ENCODE measurements at regions not wholly inside any gene's neighbourhood (a gene's known extent, or its start where the extent isn't known, plus 50 kb on each side); places are given as distances from the start of the nearest gene placed in this dataset.
"Not testable (repeated sequence)": the region's sequence is repeated elsewhere in the genome, so short reads cannot be mapped to it uniquely, and the experiment has no call there.

DNA sequence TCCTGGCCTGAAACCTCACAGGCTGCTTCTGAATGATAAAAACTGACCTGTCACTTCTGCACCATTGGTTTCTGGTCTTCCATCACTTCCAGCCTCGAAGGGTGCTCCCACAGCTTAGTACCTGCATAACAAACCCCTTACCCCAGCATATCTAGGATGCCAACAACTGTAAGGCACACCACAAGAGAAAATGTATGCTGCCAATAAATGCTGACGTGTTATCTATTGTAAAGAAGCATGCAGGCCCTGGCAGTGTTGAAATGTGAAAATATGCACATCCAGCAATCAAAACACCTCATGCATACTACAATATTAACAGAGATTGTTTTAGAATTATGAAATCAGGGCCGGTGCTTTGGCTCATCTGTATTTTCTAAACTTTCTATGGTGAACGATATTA, 242.0 kb upstream of the NSMCE3 start:
- no peak for DNase-seq (ENCODE audit: low read depth)

GRCh38 chr15:29505535-29505934, 235.9 kb upstream of the NSMCE3 start:
- DNase-seq (ENCODE audit: low read depth) = not testable (repeated sequence)

DNA sequence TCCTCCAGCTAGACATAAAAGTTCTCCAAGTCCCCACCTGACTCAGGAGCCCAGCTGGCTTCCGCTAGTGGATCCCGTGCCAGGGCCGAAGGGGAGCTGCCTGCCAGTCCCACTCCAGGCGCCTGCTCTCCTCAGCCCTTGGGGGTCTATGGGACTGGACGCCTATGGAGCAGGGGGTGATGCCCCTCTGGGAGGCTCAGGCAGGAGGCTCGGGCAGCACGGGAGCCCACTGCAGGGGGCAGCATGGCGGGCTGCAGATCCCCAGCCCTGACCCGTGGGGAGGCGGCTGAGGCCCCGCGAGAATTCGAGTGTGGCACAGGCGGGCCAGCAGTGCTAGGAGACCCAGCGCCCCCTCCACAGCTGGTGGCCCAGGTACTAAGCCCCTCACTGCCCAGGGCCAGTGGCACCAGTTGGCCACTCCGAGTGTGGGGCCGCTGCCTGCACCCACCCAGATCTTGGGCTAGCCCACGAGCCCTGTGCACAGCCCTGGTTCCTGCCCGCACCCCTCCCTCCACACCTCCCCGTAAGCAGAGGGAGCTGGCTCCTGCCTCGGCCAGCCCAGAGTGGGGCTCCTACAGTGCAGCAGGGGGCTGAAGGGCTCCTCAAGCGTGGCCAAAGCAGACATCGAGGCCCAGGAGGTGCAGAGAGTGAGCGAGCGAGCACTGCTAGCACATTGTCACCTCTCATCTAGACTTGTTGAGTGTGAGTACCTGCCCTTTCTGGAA, 221.3 kb upstream of the NSMCE3 start:
- no peak for DNase-seq (ENCODE audit: low read depth)

- DNase-seq (ENCODE audit: low read depth) = no peak
These were observed 211.3 kb upstream of the NSMCE3 start for GRCh38 chr15:29480949-29481348.

DNA sequence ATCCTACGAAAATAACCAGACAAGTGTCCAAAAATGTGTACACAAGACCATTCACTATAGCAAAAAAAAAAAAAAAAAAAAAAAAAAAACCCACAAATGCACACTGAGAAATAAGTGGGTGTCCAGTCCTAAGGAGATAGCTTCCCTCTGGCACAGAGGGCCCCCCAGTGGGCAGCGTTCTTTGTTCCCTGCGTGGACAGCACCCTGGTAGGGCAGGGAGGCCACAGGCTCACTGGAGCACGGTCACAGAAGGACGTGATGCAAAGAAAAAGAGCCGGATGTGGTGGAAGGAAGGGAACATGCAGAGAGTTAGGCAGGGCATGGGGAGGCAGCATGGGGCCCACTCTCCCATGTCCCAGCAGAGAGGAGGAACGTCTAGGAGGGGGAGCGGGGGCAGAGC, 210.7 kb upstream of the NSMCE3 start:
- no peak for DNase-seq (ENCODE audit: low read depth)

DNA sequence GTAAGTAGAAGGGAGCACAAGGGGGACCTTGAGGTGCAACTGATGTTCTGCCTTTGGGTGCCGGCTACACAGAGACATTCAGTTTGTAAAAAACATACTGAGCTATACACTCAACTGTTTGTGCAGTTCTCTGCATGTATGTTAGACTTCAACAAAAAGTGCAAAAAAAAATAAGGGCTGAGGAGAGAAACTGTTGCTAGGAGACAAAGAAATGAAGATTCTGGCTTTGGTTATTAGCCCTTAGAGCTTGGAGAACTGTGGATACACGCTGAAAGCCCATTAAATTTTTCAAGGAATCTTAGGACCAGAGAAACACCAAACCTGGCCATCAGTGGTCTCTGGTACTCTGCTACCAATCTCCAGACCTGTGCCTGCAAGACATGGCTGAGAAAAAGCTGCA, 207.6 kb upstream of the NSMCE3 start:
- no peak for DNase-seq (ENCODE audit: low read depth)

DNA sequence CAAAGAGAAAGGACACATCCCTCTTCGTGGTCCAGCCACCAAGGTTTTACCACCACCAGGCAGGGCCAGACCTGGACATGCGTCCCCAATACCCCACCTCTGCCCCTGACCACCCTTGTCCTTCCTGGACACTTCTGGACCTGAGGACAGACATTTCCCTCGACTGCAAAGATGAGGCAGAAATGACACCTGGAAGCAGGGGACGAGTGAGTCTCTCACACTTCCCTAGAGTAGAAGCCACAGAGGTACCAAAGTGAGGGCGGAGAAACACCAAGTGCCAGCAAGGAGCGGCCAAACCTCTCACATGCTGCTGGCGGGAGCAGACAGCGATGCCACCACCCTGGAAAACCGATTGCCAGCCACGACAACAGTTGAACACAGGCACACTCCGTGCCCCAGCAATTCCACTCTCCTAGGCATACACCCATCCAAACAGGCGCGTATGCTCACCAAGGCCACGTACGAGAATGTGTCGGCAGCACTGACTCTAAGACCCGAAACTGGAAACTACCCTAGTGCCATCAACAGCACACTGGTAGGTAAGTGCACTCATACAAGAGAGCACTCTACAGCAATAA, 207.0 kb upstream of the NSMCE3 start:
- DNase-seq (ENCODE audit: low read depth) = no peak

DNA sequence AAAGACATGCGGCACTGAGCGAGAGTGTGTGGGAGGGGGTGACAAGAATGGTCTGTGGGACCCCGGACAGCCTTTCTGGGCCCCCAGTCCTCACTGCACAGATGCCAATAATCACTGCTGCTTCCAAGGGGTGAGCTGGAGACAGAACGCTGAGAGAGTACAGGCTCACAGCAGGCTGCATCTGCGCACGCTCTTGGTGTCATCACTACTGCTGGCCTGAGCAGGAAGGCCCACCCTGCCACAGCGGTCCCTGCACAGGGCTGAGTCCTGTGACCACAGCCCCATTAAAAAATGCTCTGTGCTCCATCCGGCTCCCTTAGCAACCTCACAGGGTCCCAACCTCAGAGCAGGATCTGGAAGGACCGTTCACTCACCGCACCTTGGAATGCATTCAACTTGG, 205.5 kb upstream of the NSMCE3 start:
- no peak for DNase-seq (ENCODE audit: low read depth)

GRCh38 chr15:29473621-29474105, 204.0 kb upstream of the NSMCE3 start:
- no peak for DNase-seq (ENCODE audit: low read depth)

GRCh38 chr15:29472901-29473445, 203.4 kb upstream of the NSMCE3 start:
- DNase-seq (ENCODE audit: low read depth) = no peak

GRCh38 chr15:29471757-29472156, 202.1 kb upstream of the NSMCE3 start:
- DNase-seq (ENCODE audit: low read depth) = no peak

DNA sequence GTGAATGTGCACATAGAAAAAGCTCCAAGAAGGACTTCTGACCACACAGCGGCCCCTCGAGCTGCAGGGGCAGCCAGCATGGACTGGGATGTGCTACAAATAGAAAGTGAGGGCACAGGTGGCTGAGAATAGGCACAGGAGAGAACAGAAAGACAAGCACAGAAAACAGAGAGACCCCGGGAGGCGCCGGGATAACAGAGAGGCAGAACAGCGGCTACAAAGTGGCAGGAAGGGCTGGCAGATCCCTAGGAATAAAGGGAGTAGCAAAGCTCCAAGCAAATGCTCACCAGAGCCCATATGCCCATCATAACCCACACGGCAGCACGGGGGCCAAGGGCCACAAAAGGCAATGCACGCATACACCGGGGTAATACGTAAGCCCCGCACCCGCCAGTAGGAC, 201.7 kb upstream of the NSMCE3 start:
- no peak for DNase-seq (ENCODE audit: low read depth)

- no peak for DNase-seq (ENCODE audit: low read depth)
These were observed 201.2 kb upstream of the NSMCE3 start for GRCh38 chr15:29470794-29471193.

GRCh38 chr15:29470311-29470710, 200.7 kb upstream of the NSMCE3 start:
- no peak for DNase-seq (ENCODE audit: low read depth)

- no peak for DNase-seq (ENCODE audit: low read depth)
These were observed 199.3 kb upstream of the NSMCE3 start for GRCh38 chr15:29468899-29469298.

GRCh38 chr15:29467091-29467490, 197.5 kb upstream of the NSMCE3 start:
- no peak for DNase-seq (ENCODE audit: low read depth)

- DNase-seq (ENCODE audit: low read depth) = no peak
These were observed 196.7 kb upstream of the NSMCE3 start for GRCh38 chr15:29466292-29466691.

DNA sequence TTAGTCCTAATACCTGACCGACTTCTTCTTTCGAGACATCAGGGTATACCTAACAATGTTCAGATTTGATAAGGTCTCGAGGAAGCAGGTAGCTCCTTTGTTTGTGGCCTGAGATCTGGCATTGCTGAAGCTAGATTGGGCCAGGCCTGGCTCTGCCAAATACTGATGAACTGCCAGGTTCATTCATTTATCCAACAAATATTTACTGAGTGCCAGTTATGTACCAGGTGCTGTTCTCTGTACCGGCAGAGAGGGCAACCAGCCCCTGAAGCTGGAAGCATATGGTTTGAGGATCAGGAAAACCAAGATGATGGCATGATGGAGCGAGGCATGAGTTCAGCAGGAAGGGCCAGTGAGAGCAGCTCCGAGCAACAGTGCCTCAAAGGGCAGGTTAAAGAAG, 196.2 kb upstream of the NSMCE3 start:
- DNase-seq (ENCODE audit: low read depth) = no peak

DNA sequence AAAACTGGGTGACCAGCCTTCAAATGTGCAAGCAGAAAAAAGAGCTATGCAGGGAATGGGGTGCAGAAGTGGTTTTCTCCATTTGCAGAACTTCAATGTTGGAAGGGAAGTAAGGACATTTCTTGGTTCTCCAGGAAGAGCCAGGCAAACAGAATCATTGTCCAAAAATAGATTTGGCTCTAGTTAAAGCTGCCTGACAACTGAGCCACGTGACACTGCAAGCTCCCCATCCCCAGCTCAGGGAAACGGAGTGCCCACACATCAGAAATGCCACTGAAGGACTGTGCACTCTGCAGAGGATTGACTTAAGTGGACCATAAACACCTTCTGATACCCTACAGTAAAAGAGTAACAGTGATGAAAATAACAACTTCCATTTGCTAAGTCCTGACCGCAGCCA, 195.6 kb upstream of the NSMCE3 start:
- DNase-seq (ENCODE audit: low read depth) = no peak

GRCh38 chr15:29461877-29462276, 192.3 kb upstream of the NSMCE3 start:
- no peak for DNase-seq (ENCODE audit: low read depth)

DNA sequence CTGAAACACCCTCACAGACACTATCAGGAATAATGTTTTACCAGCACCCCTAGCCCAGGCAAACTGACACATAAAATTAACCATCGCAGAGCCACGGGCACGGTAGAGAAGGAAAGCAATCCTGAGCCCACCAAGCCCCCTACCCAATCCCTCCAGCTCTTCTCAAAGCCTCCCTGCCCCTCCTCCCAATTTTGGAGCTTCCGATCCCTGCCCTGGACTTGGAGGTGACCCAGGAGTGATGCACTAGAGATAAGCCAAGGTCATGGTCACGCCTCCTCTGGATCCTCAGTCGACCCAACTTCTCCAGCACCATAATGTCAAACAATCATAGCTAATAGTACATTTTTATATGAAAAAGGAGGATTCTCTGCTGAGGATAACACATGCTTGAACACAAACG, 188.7 kb upstream of the NSMCE3 start:
- DNase-seq (ENCODE audit: low read depth) = no peak

DNA sequence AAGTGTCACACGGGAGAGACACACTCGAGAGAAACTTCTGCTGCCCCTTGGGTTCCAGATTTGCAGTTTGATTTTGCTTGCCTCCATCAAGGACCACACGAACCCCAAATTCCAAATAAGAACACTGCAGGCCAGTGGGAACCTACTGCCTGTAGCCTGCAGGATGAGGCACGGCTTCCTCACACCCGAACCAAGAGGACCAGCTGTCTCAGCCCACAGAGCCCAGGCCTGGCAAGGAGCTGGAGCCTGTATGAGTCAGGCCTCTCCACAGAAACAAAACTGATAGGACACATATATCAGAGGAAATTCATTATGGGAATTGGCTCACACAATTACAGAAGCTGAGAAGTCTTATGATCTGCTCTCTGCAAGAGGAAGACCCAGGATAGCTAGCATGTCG, 188.1 kb upstream of the NSMCE3 start:
- no peak for DNase-seq (ENCODE audit: low read depth)

GRCh38 chr15:29456964-29457363, 187.3 kb upstream of the NSMCE3 start:
- DNase-seq (ENCODE audit: low read depth) = no peak

DNA sequence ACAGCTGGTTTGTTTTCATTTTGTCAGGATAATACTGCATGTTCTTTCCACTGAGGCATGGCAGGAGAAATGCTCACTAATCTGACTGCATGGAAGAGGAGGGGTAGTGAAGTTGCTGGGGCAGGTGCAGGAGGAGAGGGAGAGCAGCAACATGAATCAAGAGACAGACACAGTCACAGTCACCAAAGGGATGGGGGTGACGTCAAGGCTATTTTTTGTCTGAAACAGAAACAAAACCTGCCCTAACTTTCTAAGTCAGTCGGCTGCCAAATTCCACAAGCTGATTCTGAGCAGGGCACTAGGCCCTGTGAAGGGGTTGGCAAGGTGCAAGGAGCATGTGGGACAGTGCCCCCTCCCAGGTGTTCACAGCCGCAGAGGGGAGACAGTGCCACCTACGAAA, 186.6 kb upstream of the NSMCE3 start:
- no peak for DNase-seq (ENCODE audit: low read depth)

All from GM04504 (cell line).